HepG2 (cell line): ENCODE measurements at regions not wholly inside any gene's neighbourhood (a gene's known extent, or its start where the extent isn't known, plus 50 kb on each side); places are given as distances from the start of the nearest gene placed in this dataset.

Source experiments
- ETV6 ChIP-seq: sonication (generic); formaldehyde crosslinking; conservative IDR thresholded peaks from 2 replicates; pipeline ENCODE4 v1.4.0; 2020; ENCODE audit warnings: missing genetic modification reagents
- FOXK2 ChIP-seq: fragments of 450-650 bp; IDR thresholded peaks from 2 replicates; pipeline ENCODE4 v1.6.1; 2016
- HMG20B ChIP-seq: conservative IDR thresholded peaks from 2 replicates; pipeline ENCODE4 v1.6.1; 2016; ENCODE audit warnings: missing genetic modification reagents, missing compliant biosample characterization
- JARID2 ChIP-seq: sonication (generic); formaldehyde crosslinking; IDR thresholded peaks from 2 replicates; pipeline ENCODE4 v1.8.1; 2023; ENCODE audit warnings: missing genetic modification reagents, inconsistent platforms; ENCODE audit not compliant: insufficient replicate concordance
- NR3C1 ChIP-seq: sonication (generic); formaldehyde crosslinking; IDR thresholded peaks from 2 replicates; pipeline ENCODE4 v1.4.0; 2020; ENCODE audit warnings: missing genetic modification reagents

- no peak for TF ChIP-seq HMG20B (CRISPR knock-in tag)
- TF ChIP-seq FOXK2: no peak
- no peak for TF ChIP-seq ETV6 (CRISPR knock-in tag)
- TF ChIP-seq JARID2 (CRISPR knock-in tag): no peak
- no peak for TF ChIP-seq NR3C1
Measured at GRCh38 chrX:128165884-128166408, 113.7 kb upstream of the ACTRT1 start.
